ENCODE measurements at regions not wholly inside any gene's neighbourhood (a gene's known extent, or its start where the extent isn't known, plus 50 kb on each side); places are given as distances from the start of the nearest gene placed in this dataset.

DNA sequence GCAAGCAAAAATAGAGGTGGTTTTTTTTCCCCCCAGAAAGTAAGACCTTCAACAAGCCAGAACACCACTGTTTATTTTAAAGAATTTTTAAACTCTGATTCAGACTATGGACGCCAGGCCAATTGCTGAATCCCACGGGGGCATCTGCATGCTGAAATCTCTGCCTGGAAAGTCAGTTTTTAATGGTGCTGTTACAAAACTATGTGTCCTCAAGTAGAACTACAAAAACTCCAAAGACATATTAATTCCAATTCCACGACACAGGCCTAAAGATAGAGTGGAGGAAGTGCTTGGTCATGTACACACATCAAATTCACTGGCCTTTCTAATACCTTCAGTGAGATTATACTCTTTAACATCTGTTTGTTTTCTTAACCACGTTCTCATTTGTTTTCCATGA lies 490.5 kb upstream of the NR2F2 start:
- DNase-seq (ENCODE audit: low read depth in 1 of 2, low spot score in 1 of 2) = no peak
- TF ChIP-seq JUND (IDR thresholded peaks at IDR 0.05; ENCODE audit: low read depth) = no peak
- in situ Hi-C loops (cut with HindIII; ENCODE audit: low pct_unique_long_range_greater_than_20kb, low sequenced_read_pairs) = no loop called here

DNA sequence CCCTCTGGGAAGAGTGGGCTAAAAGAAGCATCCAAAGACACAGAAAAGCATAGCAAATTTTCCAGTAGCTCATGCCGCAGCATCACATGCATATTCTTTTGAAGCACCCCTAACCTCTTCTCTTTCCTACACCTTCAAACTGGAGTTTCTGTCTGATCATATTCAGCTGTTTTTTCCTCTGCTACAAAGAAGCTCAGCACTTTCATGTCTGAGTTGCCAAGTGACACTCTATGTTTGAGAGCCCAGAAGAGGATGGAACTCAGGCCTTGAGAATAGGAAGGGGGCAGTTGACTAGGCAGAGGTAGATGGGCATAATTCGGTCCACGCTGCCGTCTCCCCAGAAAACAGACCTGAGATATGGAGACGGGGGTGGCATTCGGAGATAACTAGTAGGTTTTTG lies 489.6 kb upstream of the NR2F2 start:
- no peak for TF ChIP-seq JUND (IDR thresholded peaks at IDR 0.05; ENCODE audit: low read depth)
- in situ Hi-C loops (cut with HindIII; ENCODE audit: low pct_unique_long_range_greater_than_20kb, low sequenced_read_pairs) = no loop called here
- no peak for DNase-seq (ENCODE audit: low read depth in 1 of 2, low spot score in 1 of 2)

DNA sequence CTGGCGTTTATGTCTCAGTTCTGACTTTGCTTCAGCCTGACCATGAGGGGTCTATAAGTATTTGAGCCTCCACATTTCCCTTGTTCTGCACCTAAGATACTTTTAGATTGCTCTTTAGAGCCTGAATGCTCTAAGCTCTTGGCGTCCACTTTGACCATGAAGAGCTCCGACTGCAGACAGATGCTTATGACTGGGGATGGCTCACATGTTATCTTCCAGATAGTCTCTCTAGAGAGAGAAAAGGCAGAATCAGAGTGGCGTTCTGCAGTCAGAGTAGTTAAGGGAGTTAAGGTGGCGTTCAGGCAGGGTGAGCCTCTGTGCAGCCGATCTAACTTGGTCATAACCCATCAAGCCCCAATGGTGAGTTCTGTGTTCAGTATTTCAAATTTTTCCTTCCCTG lies 487.9 kb upstream of the NR2F2 start:
- in situ Hi-C loops (cut with HindIII; ENCODE audit: low pct_unique_long_range_greater_than_20kb, low sequenced_read_pairs) = no loop called here
- no peak for TF ChIP-seq JUND (IDR thresholded peaks at IDR 0.05; ENCODE audit: low read depth)
- DNase-seq (ENCODE audit: low read depth in 1 of 2, low spot score in 1 of 2) = no peak

DNA sequence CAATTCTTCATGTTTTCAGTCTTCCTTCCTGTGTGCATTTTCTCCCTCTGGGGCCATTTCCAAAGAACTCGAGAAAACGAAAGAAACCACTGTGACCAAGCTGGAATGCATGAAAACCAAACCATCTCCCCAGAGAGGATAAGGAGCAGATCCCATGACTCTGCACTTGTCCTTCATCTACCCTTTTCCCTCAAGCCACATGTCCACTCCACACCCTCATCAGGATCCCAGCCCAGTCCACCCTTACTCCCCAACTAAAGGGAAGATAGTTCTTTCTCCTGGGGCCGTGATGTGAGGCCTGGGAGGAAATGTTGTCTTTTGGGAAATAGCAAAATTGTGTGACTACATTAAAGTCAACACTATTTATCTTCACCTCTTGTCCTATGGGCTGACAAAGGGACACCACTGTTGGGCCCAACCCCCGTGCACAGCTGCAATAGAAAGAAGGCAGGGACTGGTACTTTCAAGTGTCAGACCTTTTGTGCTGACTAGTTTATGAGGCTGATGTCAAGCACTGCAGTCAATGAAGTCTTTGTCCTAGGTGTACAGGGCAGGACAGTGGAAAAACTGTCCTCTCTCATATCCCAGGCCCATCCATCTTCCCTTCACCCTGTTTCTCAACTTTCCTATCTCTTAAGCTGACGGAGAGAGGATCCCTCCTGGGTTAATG lies 487.1 kb upstream of the NR2F2 start:
- TF ChIP-seq JUND (IDR thresholded peaks at IDR 0.05; ENCODE audit: low read depth) = no peak
- no peak for DNase-seq (ENCODE audit: low read depth in 1 of 2, low spot score in 1 of 2)
- in situ Hi-C loops (cut with HindIII; ENCODE audit: low pct_unique_long_range_greater_than_20kb, low sequenced_read_pairs) = no loop called here

DNA sequence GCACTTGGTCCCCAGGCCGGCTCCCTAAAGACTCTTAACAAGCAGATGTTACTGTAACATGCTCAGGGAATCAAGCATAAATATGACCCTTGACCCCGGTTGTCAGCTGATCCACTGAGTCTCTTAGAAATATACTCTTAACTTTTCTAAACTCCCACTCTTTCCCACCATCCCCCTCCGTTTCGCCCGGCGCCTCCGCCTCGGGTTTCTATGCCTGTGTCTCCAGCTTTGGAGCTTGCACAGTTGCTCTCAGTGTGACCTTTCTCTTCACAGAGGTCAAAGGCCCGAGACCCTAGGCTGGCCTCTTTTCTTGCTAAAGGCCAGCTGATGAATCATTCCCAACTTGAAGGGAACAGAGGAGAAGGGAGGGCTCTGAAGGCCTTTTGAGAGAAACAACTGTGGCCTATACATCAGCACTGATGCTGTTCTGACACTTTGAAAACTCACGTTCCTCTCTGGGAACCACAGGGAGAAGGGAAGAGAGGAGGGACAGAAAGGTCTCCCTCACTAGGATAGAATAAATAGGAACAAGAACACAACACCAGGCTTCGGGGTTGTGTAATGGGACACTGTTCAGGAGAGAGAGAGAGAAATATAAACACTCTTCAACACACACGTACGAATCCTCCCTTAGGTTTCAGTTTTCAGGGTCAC lies 484.5 kb upstream of the NR2F2 start:
- no peak for DNase-seq (ENCODE audit: low read depth in 1 of 2, low spot score in 1 of 2)
- no peak for TF ChIP-seq JUND (IDR thresholded peaks at IDR 0.05; ENCODE audit: low read depth)
- in situ Hi-C loops (cut with HindIII; ENCODE audit: low pct_unique_long_range_greater_than_20kb, low sequenced_read_pairs) = no loop called here

DNA sequence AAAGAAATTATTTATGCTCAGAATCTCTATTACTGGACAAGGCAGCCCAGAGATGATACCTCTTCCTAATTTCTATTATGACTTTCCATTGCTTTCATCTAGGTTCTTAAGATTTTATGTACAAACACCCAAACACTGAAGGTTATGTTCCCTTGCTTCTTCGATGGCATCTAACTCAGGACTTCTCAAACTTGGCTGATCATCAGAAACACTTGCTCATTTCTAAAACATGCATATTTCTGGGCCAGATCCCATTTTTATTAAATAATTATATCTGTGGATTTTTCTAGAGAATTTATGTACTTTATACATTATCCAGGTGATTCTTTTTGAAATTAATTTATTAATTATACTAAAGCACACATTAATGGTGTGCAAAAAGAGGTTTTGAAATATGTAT lies 482.4 kb upstream of the NR2F2 start:
- in situ Hi-C loops (cut with HindIII; ENCODE audit: low pct_unique_long_range_greater_than_20kb, low sequenced_read_pairs) = no loop called here
- no peak for DNase-seq (ENCODE audit: low read depth in 1 of 2, low spot score in 1 of 2)
- no peak for TF ChIP-seq JUND (IDR thresholded peaks at IDR 0.05; ENCODE audit: low read depth)

DNA sequence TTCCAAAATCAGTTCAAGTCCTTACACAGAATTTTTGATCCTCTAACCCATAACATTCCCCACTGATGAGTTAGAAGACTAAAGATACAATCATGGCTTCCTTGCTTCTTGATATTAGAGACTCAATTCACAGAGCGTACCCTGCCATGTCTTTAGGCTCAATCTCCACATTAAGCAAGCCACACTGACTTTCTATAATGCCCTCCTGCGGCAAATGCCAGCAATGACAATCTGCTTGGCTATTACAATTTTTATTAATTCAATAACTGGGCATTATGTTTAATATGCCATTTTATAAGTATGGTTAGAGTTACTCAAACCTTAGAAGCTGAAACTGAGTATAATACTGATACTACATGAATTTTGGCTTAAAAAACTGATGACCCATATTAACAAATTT lies 479.7 kb upstream of the NR2F2 start:
- no peak for TF ChIP-seq JUND (IDR thresholded peaks at IDR 0.05; ENCODE audit: low read depth)
- in situ Hi-C loops (cut with HindIII; ENCODE audit: low pct_unique_long_range_greater_than_20kb, low sequenced_read_pairs) = no loop called here
- DNase-seq (ENCODE audit: low read depth in 1 of 2, low spot score in 1 of 2) = peak in 1 of 2 experiments; percentile 52

DNA sequence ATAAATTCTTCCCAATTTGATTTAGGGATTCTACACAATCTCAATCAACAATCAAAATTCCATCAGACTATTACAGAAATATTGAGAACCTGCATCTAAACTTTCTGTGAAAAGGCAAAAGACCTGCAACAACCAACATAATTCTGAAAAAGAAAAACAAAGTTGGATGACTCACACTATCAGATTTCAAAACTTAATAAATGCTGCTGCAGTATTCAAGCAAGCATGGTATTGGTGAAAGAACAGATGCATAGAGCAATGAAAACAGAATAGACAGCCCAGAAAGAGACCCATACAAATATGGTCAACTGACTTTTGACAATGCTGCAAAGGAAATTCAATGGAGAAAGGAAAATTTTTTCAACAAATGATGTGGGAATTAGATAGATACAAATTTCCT lies 477.1 kb upstream of the NR2F2 start:
- TF ChIP-seq JUND (IDR thresholded peaks at IDR 0.05; ENCODE audit: low read depth) = no peak
- in situ Hi-C loops (cut with HindIII; ENCODE audit: low pct_unique_long_range_greater_than_20kb, low sequenced_read_pairs) = no loop called here
- no peak for DNase-seq (ENCODE audit: low read depth in 1 of 2, low spot score in 1 of 2)

DNA sequence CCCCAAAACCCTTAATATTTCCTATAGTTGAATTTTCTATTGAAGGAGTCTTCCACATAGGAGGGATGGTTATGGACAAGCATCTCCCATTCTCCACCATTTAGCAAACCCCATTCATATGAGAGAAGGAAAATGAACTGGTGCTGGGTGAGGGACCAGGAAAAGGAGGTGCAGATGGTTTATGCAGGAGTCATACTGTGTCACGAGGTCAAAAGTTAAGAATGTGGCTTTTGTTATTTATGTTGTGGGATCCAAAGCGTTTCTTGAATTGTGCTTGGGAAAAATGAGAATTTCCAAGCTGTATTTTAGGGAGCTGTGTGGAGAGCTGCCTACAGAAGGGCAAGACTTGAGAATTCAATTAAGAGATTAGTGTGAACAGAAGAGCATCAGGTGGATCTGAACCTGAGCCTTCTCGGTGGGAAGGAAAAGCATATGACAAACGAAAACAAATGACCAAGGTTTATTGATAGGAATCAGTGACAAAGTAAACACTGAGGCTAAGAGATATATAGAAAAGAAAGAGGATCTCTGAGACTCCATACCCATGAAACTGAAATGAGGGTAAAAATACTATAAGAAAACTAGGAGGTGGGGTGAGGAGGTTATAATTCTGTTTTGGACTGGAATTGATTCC lies 473.3 kb upstream of the NR2F2 start:
- TF ChIP-seq JUND (IDR thresholded peaks at IDR 0.05; ENCODE audit: low read depth) = no peak
- DNase-seq (ENCODE audit: low read depth in 1 of 2, low spot score in 1 of 2) = no peak
- in situ Hi-C loops (cut with HindIII; ENCODE audit: low pct_unique_long_range_greater_than_20kb, low sequenced_read_pairs) = no loop called here

DNA sequence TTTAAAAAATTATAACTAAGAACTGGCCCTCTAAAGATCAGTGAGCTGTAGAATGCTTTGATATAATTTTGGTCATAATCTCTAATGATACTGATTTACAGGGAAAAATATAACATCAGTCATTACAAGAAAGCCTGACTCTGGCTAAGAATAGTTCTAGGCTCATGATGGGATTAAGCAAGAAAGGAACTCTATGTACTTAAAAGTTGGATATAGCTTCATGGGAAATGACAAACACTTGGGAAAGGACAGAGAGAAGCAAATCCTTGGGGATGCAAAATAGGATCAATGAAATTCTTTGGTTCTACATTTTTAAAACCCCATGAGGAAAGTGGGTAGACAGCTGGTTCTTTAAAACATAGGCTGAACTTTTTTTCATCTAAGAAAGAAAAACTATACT lies 472.7 kb upstream of the NR2F2 start:
- no peak for TF ChIP-seq JUND (IDR thresholded peaks at IDR 0.05; ENCODE audit: low read depth)
- no peak for DNase-seq (ENCODE audit: low read depth in 1 of 2, low spot score in 1 of 2)
- in situ Hi-C loops (cut with HindIII; ENCODE audit: low pct_unique_long_range_greater_than_20kb, low sequenced_read_pairs) = no loop called here

DNA sequence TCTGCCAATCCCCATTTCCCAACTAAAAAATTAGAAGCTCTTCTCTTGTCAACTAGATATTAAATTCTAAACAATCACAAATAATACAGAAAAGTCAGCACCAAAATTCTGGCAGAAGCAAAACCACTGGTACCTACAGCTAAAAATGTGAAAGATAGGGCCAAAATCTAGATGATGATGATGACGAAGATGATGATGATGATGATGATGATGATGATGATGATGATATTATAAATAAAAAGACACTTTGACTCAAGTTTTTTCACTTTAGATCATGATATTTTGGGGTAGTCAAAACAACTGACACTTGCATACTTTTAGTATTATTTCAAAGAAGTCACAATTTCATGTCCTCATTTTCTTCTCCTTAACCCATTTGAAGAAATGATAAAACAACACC lies 470.1 kb upstream of the NR2F2 start:
- no peak for DNase-seq (ENCODE audit: low read depth in 1 of 2, low spot score in 1 of 2)
- in situ Hi-C loops (cut with HindIII; ENCODE audit: low pct_unique_long_range_greater_than_20kb, low sequenced_read_pairs) = no loop called here
- TF ChIP-seq JUND (IDR thresholded peaks at IDR 0.05; ENCODE audit: low read depth) = no peak

DNA sequence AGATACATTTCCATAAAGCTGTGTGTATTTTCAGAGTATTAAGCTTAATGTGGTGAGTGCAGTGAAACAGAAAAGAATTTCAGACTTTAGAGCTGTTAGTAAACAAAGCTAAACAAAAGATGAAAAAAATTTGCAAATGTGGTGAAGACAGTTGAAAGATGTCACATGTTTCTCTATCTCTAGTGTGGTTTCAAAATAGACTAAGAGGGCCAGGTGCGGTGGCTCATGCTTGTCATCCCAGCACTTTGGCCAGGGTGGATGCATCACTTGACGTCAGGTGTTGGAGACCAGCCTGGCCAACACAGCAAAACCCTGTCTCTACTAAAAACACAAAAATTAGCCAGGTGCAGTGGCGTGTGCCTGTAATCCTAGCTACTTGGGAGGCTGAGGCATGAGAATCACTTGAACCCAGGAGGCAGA lies 466.0 kb upstream of the NR2F2 start:
- DNase-seq (ENCODE audit: low read depth in 1 of 2, low spot score in 1 of 2) = no peak
- TF ChIP-seq JUND (IDR thresholded peaks at IDR 0.05; ENCODE audit: low read depth) = no peak
- in situ Hi-C loops (cut with HindIII; ENCODE audit: low pct_unique_long_range_greater_than_20kb, low sequenced_read_pairs) = no loop called here

DNA sequence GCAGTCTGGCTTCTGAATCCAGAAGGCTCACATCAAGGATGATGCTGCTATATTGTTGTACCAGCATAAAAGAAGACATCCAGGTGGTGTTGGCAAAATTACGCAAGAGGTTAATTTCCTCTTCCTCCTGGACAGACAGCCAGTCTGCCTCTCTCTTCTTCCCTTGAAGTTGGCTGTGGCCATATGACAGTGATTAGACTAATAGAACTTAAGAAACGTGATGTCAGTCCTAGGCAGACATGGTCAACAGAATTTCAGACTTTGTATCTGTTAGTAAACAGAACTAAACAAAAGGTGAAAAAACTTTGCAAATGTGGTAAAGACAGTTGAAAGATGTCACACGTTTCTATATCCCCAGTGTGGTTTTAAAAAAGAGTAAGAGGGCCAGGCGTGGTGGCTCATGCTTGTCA lies 465.2 kb upstream of the NR2F2 start:
- DNase-seq (ENCODE audit: low read depth in 1 of 2, low spot score in 1 of 2) = no peak
- TF ChIP-seq JUND (IDR thresholded peaks at IDR 0.05; ENCODE audit: low read depth) = no peak
- in situ Hi-C loops (cut with HindIII; ENCODE audit: low pct_unique_long_range_greater_than_20kb, low sequenced_read_pairs) = no loop called here

Data from T47D (cell line).